Pancreas (tissue), 10 donors: ENCODE measurements at regions not wholly inside any gene's neighbourhood (a gene's known extent, or its start where the extent isn't known, plus 50 kb on each side); places are given as distances from the start of the nearest gene placed in this dataset.
A peak's percentile ranks its signal among the peaks of the same experiment; 100 is the strongest.

Experiments used
- ATAC-seq, 4 donors: fragments of 200-7000 bp; cut with Tn5 transposase; one replicate each; pipeline versions ENCODE4 v1.8.0 to v1.9.1; 2020; ENCODE audit warnings: mild to moderate bottlenecking in 4 of 4, moderate library complexity in 4 of 4
- DNase-seq, 6 donors: peaks; one replicate each; pipeline ENCODE4 v3.0.0-alpha.2; 2020
- FAIRE-seq: peaks from 2 replicates; lab custom pipeline; 2012; peaks lifted over from hg19 to GRCh38; lab: Jason Lieb, UNC
- H3K27ac ChIP-seq, 4 donors: fragments of 200-600 bp; sonication (generic); 1 replicate in 3 of 4; 2 replicates in 1 of 4; pipeline versions ENCODE4 v1.5.0 to v1.8.0; 2020
- H3K27me3 ChIP-seq, 4 donors: fragments of 200-600 bp; one replicate each; pipeline ENCODE4 v1.8.0; 2021
- H3K36me3 ChIP-seq, 3 donors: fragments of 200-600 bp; sonication (generic) in 1 of 3; one replicate each; pipeline versions ENCODE4 v1.5.0 to v1.8.0; 2020 to 2021
- H3K4me1 ChIP-seq, 3 donors: fragments of 200-600 bp; one replicate each; pipeline ENCODE4 v1.8.0; 2021
- H3K4me3 ChIP-seq, 4 donors: fragments of 200-600 bp; sonication (generic) in 2 of 4; one replicate each; pipeline versions ENCODE4 v1.5.0 to v1.8.0; 2020 to 2021
- H3K9me3 ChIP-seq, 4 donors: fragments of 200-600 bp; one replicate each; pipeline ENCODE4 v1.8.0; 2021
- CTCF ChIP-seq, 4 donors: fragments of 200-600 bp; sonication (generic) in 3 of 4; IDR thresholded peaks; one replicate each; pipeline versions ENCODE4 v1.5.0 to v1.8.0; 2021; ENCODE audit warnings: antibody characterized with exemption in 4 of 4
- WGBS, 2 donors: extraction: QIAGEN DNeasy Blood & Tissue Kit; methylation state at CpG; one replicate each; pipeline ENCODE4 v1.1.7; 2013; 5-methylcytosine and 5-hydroxymethylcytosine counted together
- intact Hi-C, 3 donors: fragments of 100-400 bp; cut with DNase I; formaldehyde crosslinking; loops; one replicate each; pipeline versions ENCODE4 v1.11.1 to v1.14.2; 2022
- donor health status: healthy with polysubstance abuse.
- donor health status: DM: no; HTN: no; CAD: no; lungs with moderate emphysema.
- donor health status: DM: no; HTN: no; CAD: no.
- donor health status: control.
- donor health status: control.
- donor health status: Bipolar disorder and iron deficiency.
- donor health status: DM: yes; HTN: yes; CAD: no.
- donor health status: DM: no; HTN: no; CAD: no.
- donor health status: DM: no; HTN: no; CAD: no.
- donor health status: DM: yes; HTN: yes; CAD: no.

- no peak for ATAC-seq
- Histone ChIP-seq H3K36me3 (no peaks in the 10 kb centered on the region), H3K4me3 (no peak overlapping the region), H3K4me1 (no peaks in the 10 kb centered on the region), H3K27ac (no peak overlapping the region), H3K27me3 (no peaks in the 10 kb centered on the region), H3K9me3 (no peaks in the 10 kb centered on the region)
- no peak for TF ChIP-seq CTCF (IDR thresholded peaks at IDR 0.05)
- FAIRE-seq = no peak
- DNase-seq = no peak
- intact Hi-C loops = no loop called here
Observed at GRCh38 chr12:97267166-97267565, 195.4 kb upstream of the RMST start.

DNA sequence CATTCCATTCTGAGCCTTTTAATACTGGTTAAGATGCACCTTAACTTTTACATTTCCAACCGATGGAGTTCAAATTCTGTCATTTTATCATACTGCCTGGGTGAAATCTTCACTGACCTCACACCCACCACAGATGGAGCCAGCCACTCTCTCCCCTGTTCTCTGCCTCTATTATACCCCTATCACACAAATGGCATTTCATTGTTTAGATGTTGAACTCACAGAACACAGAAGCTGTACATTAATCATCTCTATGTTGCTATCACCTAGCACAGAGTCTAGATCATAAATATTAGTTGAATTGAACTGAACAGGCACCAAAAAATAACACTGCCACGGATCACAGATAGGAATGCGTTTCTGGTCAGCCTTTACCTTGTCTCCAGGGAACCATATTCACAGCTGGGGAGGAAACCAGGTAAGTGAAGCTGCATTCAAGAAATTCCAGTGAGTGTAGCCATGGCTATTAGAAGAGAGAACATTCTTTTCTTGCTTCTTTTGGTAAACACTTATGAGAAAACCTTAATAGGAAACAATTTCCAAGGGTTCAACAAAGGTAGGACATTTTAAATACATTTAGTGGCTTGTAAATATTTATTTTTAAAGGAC is 194.9 kb upstream of the RMST start:
- Histone ChIP-seq H3K4me3 (no peak overlapping the region), H3K9me3 (no peaks in the 10 kb centered on the region), H3K27ac (no peak overlapping the region), H3K4me1 (no peaks in the 10 kb centered on the region), H3K27me3 (no peaks in the 10 kb centered on the region), H3K36me3 (no peaks in the 10 kb centered on the region)
- TF ChIP-seq CTCF (IDR thresholded peaks at IDR 0.05) = no peak
- no peak for ATAC-seq
- intact Hi-C loops = no loop called here
- FAIRE-seq = no peak
- DNase-seq = no peak
- 19 to 31% methylated on average over 3 of the region's 3 CpGs for WGBS, 2 donors

DNA sequence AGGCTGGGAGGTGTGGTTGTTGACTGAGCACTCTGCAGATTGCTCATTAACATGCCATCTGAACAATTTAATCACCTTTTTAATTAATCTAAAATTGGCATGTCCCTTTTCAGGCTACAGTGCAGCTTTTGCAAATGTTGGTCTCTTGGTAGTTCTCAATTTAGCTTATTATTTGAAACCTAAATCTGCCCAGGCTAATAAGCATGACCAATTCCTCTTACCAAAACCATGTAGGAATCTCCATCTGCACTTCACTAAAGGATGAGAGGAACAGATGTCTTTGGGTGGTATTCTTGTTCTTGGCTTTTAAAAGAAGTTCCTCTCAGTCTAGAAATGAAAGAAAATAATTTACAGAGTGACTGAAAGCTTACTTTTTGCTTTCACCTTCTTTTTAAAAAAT is 190.1 kb upstream of the RMST start:
- intact Hi-C loops = no loop called here
- Histone ChIP-seq H3K27me3 (no peaks in the 10 kb centered on the region), H3K9me3 (no peaks in the 10 kb centered on the region), H3K36me3 (no peaks in the 10 kb centered on the region), H3K4me3 (no peak overlapping the region), H3K4me1 (no peaks in the 10 kb centered on the region), H3K27ac (no peak overlapping the region)
- no peak for DNase-seq
- no peak for TF ChIP-seq CTCF (IDR thresholded peaks at IDR 0.05)
- FAIRE-seq = no peak
- no peak for ATAC-seq

- no peak overlapping the region for H3K27ac ChIP-seq
- intact Hi-C loops = no loop called here
- H3K4me1 ChIP-seq = no peaks in the 10 kb centered on the region
- ATAC-seq = no peak
- H3K36me3 ChIP-seq = no peaks in the 10 kb centered on the region
- no peak for TF ChIP-seq CTCF (IDR thresholded peaks at IDR 0.05)
- H3K4me3 ChIP-seq = no peak overlapping the region
- no peaks in the 10 kb centered on the region for H3K9me3 ChIP-seq
- no peak for FAIRE-seq
- 40 to 45% methylated on average over 2 of the region's 2 CpGs for WGBS, 2 donors
- DNase-seq = no peak
- H3K27me3 ChIP-seq = no peaks in the 10 kb centered on the region
Observed at GRCh38 chr12:97274386-97274785, 188.2 kb upstream of the RMST start.

GRCh38 chr12:97275256-97275655 is 187.3 kb upstream of the RMST start:
- Histone ChIP-seq H3K27ac (no peak overlapping the region), H3K4me3 (no peak overlapping the region), H3K9me3 (no peaks in the 10 kb centered on the region), H3K27me3 (no peaks in the 10 kb centered on the region), H3K36me3 (no peaks in the 10 kb centered on the region), H3K4me1 (no peaks in the 10 kb centered on the region)
- intact Hi-C loops = no loop called here
- 11 to 15% methylated on average over 14 of the region's 14 CpGs for WGBS, 2 donors
- FAIRE-seq (no peak), ATAC-seq (peak in 3 of 4 donors; percentile 46 to 65 (median 61)), DNase-seq (peak in 4 of 6 donors; percentile 11 to 22 (median 18))
- no peak for TF ChIP-seq CTCF (IDR thresholded peaks at IDR 0.05)
